Cardiac fibroblast (primary cell): ENCODE measurements at regions not wholly inside any gene's neighbourhood (a gene's known extent, or its start where the extent isn't known, plus 50 kb on each side); places are given as distances from the start of the nearest gene placed in this dataset.

Experiments used
- DNase-seq, 2 donors: peaks; one replicate each; pipeline versions ENCODE4 v3.0.0 to v3.0.0-alpha.2; 2010; ENCODE audit warnings: low read depth in 2 of 2
- H3K4me3 ChIP-seq, 2 donors: replicated peaks in 1 of 2; 1 replicate in 1 of 2; 2 replicates in 1 of 2; pipeline ENCODE4 v1.5.1; 2011; ENCODE audit warnings: low read depth in 2 of 2, low read length in 2 of 2, mild to moderate bottlenecking in 2 of 2, moderate library complexity in 1 of 2
- TF ChIP-seq, protein P1 (sequence below): IDR thresholded peaks from one replicate; pipeline ENCODE4 v1.5.1; 2011; ENCODE audit warnings: low read depth, mild to moderate bottlenecking, low read length, inconsistent platforms

DNA sequence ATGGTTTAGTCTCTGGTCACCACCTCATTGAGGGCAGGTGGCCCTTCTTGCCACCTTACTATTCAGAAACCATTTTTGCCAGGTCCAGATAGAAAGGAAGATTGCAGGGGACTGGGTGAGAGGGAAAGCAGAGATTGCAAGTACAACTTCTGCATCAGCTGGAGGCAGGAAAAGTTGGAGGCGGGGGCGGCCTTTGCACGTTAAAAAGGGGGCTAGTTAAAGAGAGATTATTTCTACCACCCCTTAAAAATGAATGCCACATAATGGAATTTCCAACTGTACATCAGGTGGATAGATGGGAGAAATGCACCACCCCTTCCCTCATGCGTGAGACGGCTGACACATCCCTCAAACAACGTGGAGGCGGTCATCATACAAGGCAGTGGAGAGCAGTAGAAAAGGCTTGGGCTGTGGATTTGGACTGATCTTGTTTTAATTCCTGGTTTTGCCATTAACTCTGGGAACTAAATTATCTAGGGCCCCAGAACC is 95.4 kb upstream of the CNKSR3 start:
- TF ChIP-seq, protein P1, sequence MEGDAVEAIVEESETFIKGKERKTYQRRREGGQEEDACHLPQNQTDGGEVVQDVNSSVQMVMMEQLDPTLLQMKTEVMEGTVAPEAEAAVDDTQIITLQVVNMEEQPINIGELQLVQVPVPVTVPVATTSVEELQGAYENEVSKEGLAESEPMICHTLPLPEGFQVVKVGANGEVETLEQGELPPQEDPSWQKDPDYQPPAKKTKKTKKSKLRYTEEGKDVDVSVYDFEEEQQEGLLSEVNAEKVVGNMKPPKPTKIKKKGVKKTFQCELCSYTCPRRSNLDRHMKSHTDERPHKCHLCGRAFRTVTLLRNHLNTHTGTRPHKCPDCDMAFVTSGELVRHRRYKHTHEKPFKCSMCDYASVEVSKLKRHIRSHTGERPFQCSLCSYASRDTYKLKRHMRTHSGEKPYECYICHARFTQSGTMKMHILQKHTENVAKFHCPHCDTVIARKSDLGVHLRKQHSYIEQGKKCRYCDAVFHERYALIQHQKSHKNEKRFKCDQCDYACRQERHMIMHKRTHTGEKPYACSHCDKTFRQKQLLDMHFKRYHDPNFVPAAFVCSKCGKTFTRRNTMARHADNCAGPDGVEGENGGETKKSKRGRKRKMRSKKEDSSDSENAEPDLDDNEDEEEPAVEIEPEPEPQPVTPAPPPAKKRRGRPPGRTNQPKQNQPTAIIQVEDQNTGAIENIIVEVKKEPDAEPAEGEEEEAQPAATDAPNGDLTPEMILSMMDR: no peak
- no peak overlapping the region for H3K4me3 ChIP-seq
- no peak for DNase-seq

GRCh38 chr6:154606457-154606856 is 96.0 kb upstream of the CNKSR3 start:
- TF ChIP-seq, protein P1: no peak
- DNase-seq: no peak
- no peak overlapping the region for H3K4me3 ChIP-seq

DNA sequence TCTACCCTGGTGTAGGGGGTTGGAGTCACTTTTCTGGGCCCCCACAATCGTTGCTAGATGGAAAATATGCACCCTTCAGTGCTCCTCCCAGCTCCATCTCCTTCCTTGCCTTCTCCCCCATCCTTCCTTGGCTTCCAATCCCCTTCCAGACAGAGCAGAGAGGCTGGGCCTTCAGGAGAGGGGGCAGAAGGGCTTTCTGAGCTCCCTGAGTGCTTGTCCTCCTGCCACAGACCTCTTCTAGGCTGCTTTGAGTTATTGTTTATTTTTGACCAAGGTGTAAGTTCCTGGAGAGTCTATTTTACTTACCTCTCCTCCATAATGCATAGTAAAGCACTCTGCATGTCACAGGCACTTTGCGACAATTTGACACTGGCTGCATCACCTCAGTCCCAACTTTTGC is 96.4 kb upstream of the CNKSR3 start:
- no peak overlapping the region for H3K4me3 ChIP-seq
- DNase-seq: no peak
- TF ChIP-seq, protein P1: no peak

- H3K4me3 ChIP-seq: no peak overlapping the region
- TF ChIP-seq, protein P1: no peak
- no peak for DNase-seq
Measured at GRCh38 chr6:154611241-154611640, 100.8 kb upstream of the CNKSR3 start.

DNA sequence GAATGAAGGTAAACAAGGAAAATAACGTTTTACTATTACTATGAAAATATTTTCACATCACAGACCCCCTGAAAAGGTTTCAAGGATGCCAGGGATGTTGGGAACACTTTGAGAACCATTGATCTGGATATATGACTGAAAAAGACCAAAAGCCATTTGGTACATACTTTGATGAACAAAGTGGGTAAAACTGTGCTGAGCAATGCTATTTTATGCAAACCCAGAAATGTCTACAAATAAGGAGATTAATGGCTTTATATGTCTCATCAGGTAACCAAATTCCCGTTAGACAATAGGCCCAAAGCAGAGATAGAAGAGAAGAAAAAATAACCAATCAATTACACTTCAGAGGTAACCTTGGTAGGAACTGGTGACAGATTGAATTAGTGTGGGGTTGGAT is 101.4 kb upstream of the CNKSR3 start:
- no peak overlapping the region for H3K4me3 ChIP-seq
- TF ChIP-seq, protein P1: no peak
- DNase-seq: no peak

GRCh38 chr6:154613137-154613676 is 102.7 kb upstream of the CNKSR3 start:
- TF ChIP-seq, protein P1: no peak
- no peak overlapping the region for H3K4me3 ChIP-seq
- peak; percentile 41 to 66 for DNase-seq

DNA sequence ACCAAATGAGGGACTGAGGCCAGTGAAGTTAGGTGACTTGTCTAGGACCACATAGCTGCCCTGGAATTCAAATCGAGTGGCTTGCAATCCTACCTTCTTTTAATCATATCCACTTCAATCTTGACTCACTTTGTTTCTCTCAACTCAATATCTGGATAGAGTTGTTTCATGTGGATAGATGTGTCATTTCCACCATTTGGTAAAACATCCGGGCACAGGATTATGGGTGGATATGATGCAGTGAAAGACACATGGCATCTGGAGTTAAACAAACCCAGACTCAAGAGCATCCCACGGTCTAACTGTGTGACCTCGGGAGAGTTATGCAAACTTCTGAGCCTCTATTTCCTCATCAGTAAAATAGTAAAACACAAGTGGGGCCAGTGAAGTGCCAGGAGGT is 103.6 kb upstream of the CNKSR3 start:
- TF ChIP-seq, protein P1: no peak
- peak; percentile 21 to 24 for DNase-seq
- H3K4me3 ChIP-seq: no peak overlapping the region
